Activated CD4-positive, CD25-positive, alpha-beta regulatory T cell (primary cell): ENCODE measurements at regions not wholly inside any gene's neighbourhood (a gene's known extent, or its start where the extent isn't known, plus 50 kb on each side); places are given as distances from the start of the nearest gene placed in this dataset.

ENCODE experiments used
- DNase-seq, 4 experiments: peaks; one replicate each; lab custom pipeline; 2025; lab: John Stamatoyannopoulos, UW

GRCh38 chr1:17907999-17908398 is 152.9 kb downstream of the ACTL8 start:
- DNase-seq = no peak

- no peak for DNase-seq
Measured at GRCh38 chr1:17908945-17909344, 153.8 kb downstream of the ACTL8 start.

- no peak for DNase-seq
Measured at GRCh38 chr1:17909634-17910033, 154.5 kb downstream of the ACTL8 start.

- no peak for DNase-seq
Measured at GRCh38 chr1:17911791-17912190, 156.7 kb downstream of the ACTL8 start.

- no peak for DNase-seq
Measured at GRCh38 chr1:17912491-17912890, 157.4 kb downstream of the ACTL8 start.

GRCh38 chr1:17913326-17914115 is 158.4 kb downstream of the ACTL8 start:
- no peak for DNase-seq

GRCh38 chr1:17914131-17914530 is 159.0 kb downstream of the ACTL8 start:
- DNase-seq = no peak

GRCh38 chr1:17914987-17915386 is 159.9 kb downstream of the ACTL8 start:
- DNase-seq = no peak

- no peak for DNase-seq
Measured at GRCh38 chr1:17915511-17916197, 160.5 kb downstream of the ACTL8 start.

GRCh38 chr1:17916702-17917101 is 161.6 kb downstream of the ACTL8 start:
- DNase-seq = no peak

- DNase-seq = no peak
Measured at GRCh38 chr1:17919525-17920439, 164.6 kb downstream of the ACTL8 start.

GRCh38 chr1:17920881-17921640 is 165.9 kb downstream of the ACTL8 start:
- DNase-seq = no peak

- DNase-seq = no peak
Measured at GRCh38 chr1:17922833-17923232, 167.7 kb downstream of the ACTL8 start.

- no peak for DNase-seq
Measured at GRCh38 chr1:17923666-17924065, 168.5 kb downstream of the ACTL8 start.

GRCh38 chr1:17924578-17924977 is 169.4 kb downstream of the ACTL8 start:
- DNase-seq = no peak

- no peak for DNase-seq
Measured at GRCh38 chr1:17925290-17926237, 170.4 kb downstream of the ACTL8 start.

- no peak for DNase-seq
Measured at GRCh38 chr1:17926906-17927305, 171.8 kb downstream of the ACTL8 start.

GRCh38 chr1:17927952-17928351 is 172.8 kb downstream of the ACTL8 start:
- DNase-seq = no peak

- no peak for DNase-seq
Measured at GRCh38 chr1:17929224-17929623, 174.1 kb downstream of the ACTL8 start.

- DNase-seq = no peak
Measured at GRCh38 chr1:17930635-17931034, 175.5 kb downstream of the ACTL8 start.

- no peak for DNase-seq
Measured at GRCh38 chr1:17932164-17932563, 175.4 kb upstream of the IGSF21 start.
